H1 (cell line): ENCODE measurements at regions not wholly inside any gene's neighbourhood (a gene's known extent, or its start where the extent isn't known, plus 50 kb on each side); places are given as distances from the start of the nearest gene placed in this dataset.

Experiments
- CBX8 ChIP-seq: fragments of 300-800, 300-1000 bp; sonication (generic); IDR thresholded peaks from 2 replicates; pipeline ENCODE4 v1.7.1; 2016; ENCODE audit warnings: low read depth, low read length, borderline replicate concordance
- CHD2 ChIP-seq: IDR thresholded peaks from 2 replicates; pipeline ENCODE4 v1.6.1; 2012; ENCODE audit warnings: low read length, improper control_type of control experiment
- EZH2 ChIP-seq: fragments of 200-600 bp; sonication (generic); IDR thresholded peaks from 2 replicates; pipeline ENCODE4 v1.7.1; 2012; ENCODE audit warnings: low read depth, mild to moderate bottlenecking, moderate library complexity, low read length, inconsistent platforms; ENCODE audit not compliant: severe bottlenecking
- FOSL1 ChIP-seq: IDR thresholded peaks from 2 replicates; pipeline ENCODE4 v1.6.1; 2011; ENCODE audit warnings: mild to moderate bottlenecking, low read depth, low read length, moderate library complexity; ENCODE audit not compliant: insufficient read depth
- HDAC2 ChIP-seq, 2 experiments: fragments of 300-600 bp in 1 of 2; sonication (generic) in 1 of 2; IDR thresholded peaks; 2 replicates each; pipeline ENCODE4 v1.6.1; 2011 to 2012; ENCODE audit warnings: low read depth in 2 of 2, low read length in 2 of 2, mild to moderate bottlenecking in 2 of 2, moderate library complexity in 2 of 2, borderline replicate concordance in 1 of 2, inconsistent platforms in 1 of 2
- HDAC6 ChIP-seq: IDR thresholded peaks from one replicate; pipeline ENCODE4 v1.7.1; 2012; ENCODE audit warnings: low read depth, mild to moderate bottlenecking, inconsistent platforms, low read length, moderate library complexity
- NRF1 ChIP-seq: IDR thresholded peaks from 2 replicates; pipeline ENCODE4 v1.6.1; 2011; ENCODE audit warnings: mild to moderate bottlenecking, low read depth, low read length, improper control_type of control experiment
- POLR2A ChIP-seq, 2 experiments: IDR thresholded peaks; 1 replicate in 1 of 2; 2 replicates in 1 of 2; pipeline ENCODE4 v1.6.1; 2011; ENCODE audit warnings: low read depth in 2 of 2, low read length in 2 of 2, mild to moderate bottlenecking in 2 of 2; ENCODE audit errors: control extremely low read depth in 1 of 2
- RAD21 ChIP-seq, 2 experiments: IDR thresholded peaks in 1 of 2; conservative IDR thresholded peaks in 1 of 2; 2 replicates each; pipeline ENCODE4 v1.6.1; 2011; ENCODE audit warnings: low read depth in 2 of 2, low read length in 2 of 2, improper control_type of control experiment in 1 of 2, inconsistent platforms in 1 of 2, mild to moderate bottlenecking in 1 of 2, moderate library complexity in 1 of 2
- RFX5 ChIP-seq: IDR thresholded peaks from 2 replicates; pipeline ENCODE4 v1.6.1; 2011; ENCODE audit warnings: low read depth, low read length, improper control_type of control experiment, borderline replicate concordance
- YY1 ChIP-seq: IDR thresholded peaks from 2 replicates; pipeline ENCODE4 v1.6.1; 2011; ENCODE audit warnings: low read depth, mild to moderate bottlenecking, low read length
- TF ChIP-seq, protein P1 (sequence below), 3 experiments: IDR thresholded peaks; 1 replicate in 2 of 3; 2 replicates in 1 of 3; pipeline versions ENCODE4 v1.5.1 to v1.6.1; 2011; ENCODE audit warnings: low read length in 3 of 3, mild to moderate bottlenecking in 3 of 3, inconsistent platforms in 2 of 3, low read depth in 1 of 3, moderate library complexity in 1 of 3; ENCODE audit not compliant: insufficient read depth in 1 of 3; ENCODE audit errors: control extremely low read depth in 1 of 3

- TF ChIP-seq, protein P1, sequence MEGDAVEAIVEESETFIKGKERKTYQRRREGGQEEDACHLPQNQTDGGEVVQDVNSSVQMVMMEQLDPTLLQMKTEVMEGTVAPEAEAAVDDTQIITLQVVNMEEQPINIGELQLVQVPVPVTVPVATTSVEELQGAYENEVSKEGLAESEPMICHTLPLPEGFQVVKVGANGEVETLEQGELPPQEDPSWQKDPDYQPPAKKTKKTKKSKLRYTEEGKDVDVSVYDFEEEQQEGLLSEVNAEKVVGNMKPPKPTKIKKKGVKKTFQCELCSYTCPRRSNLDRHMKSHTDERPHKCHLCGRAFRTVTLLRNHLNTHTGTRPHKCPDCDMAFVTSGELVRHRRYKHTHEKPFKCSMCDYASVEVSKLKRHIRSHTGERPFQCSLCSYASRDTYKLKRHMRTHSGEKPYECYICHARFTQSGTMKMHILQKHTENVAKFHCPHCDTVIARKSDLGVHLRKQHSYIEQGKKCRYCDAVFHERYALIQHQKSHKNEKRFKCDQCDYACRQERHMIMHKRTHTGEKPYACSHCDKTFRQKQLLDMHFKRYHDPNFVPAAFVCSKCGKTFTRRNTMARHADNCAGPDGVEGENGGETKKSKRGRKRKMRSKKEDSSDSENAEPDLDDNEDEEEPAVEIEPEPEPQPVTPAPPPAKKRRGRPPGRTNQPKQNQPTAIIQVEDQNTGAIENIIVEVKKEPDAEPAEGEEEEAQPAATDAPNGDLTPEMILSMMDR (IDR thresholded peaks at IDR 0.05; ENCODE audit: control extremely low read depth in 1 of 3, insufficient read depth in 1 of 3, low read depth in 1 of 3, low read length in 3 of 3) = no peak
- TF ChIP-seq CHD2 = no peak
- TF ChIP-seq CBX8 = no peak
- no peak for TF ChIP-seq HDAC6
- TF ChIP-seq RFX5 = no peak
- no peak for TF ChIP-seq POLR2A (IDR thresholded peaks at IDR 0.05; ENCODE audit: control extremely low read depth in 1 of 2, low read depth in 2 of 2, low read length in 2 of 2)
- TF ChIP-seq RAD21 (IDR thresholded peaks at IDR 0.05 in 1 of 2, conservative IDR thresholded peaks at IDR 0.05 in 1 of 2; ENCODE audit: low read depth in 2 of 2, low read length in 2 of 2) = no peak
- no peak for TF ChIP-seq YY1
- no peak for TF ChIP-seq EZH2
- no peak for TF ChIP-seq FOSL1
- no peak for TF ChIP-seq NRF1
- TF ChIP-seq HDAC2 (IDR thresholded peaks at IDR 0.05; ENCODE audit: borderline replicate concordance in 1 of 2, low read depth in 2 of 2, low read length in 2 of 2) = no peak
Observed at GRCh38 chr13:59399513-59399912, 764.2 kb downstream of the DIAPH3 start.
